ENCODE measurements at regions not wholly inside any gene's neighbourhood (a gene's known extent, or its start where the extent isn't known, plus 50 kb on each side); places are given as distances from the start of the nearest gene placed in this dataset.

GRCh38 chr14:41498959-41499358 lies 107.7 kb upstream of the LRFN5 start:
- Histone ChIP-seq H3K27ac (no peak overlapping the region), H3K9me3 (no peaks in the 10 kb centered on the region), H3K36me3 (no peaks in the 10 kb centered on the region), H3K27me3 (no peaks in the 10 kb centered on the region), H3K4me3 (no peak overlapping the region), H3K4me1 (no peaks in the 10 kb centered on the region)
- WGBS, 5 donors: 87 to 95% (median 93%) methylated on average over 2 of the region's 2 CpGs
- no peak for DNase-seq
- TF ChIP-seq EP300 (IDR thresholded peaks at IDR 0.05): no peak
- no peak for TF ChIP-seq CTCF (IDR thresholded peaks at IDR 0.05)
- TF ChIP-seq POLR2A (IDR thresholded peaks at IDR 0.05): no peak
- no peak for TF ChIP-seq POLR2AphosphoS5 (IDR thresholded peaks at IDR 0.05)
- intact Hi-C loops (cut with DNase I; ENCODE audit: low total_unique reads): no loop called here

GRCh38 chr14:41490323-41490722 lies 116.4 kb upstream of the LRFN5 start:
- WGBS, 5 donors: 43 to 75% (median 67%) methylated on average over 2 of the region's 2 CpGs
- Histone ChIP-seq H3K27ac (no peak overlapping the region), H3K9me3 (peaks cover 0 to 6% (median 0%) of the 10 kb centered on the region in 4 donors), H3K4me3 (no peak overlapping the region), H3K36me3 (no peaks in the 10 kb centered on the region), H3K4me1 (no peaks in the 10 kb centered on the region), H3K27me3 (no peaks in the 10 kb centered on the region)
- DNase-seq: no peak
- intact Hi-C loops (cut with DNase I; ENCODE audit: low total_unique reads): no loop called here
- TF ChIP-seq EP300 (IDR thresholded peaks at IDR 0.05) (no peak), POLR2AphosphoS5 (IDR thresholded peaks at IDR 0.05) (no peak), CTCF (IDR thresholded peaks at IDR 0.05) (no peak)

GRCh38 chr14:41489315-41489972 lies 117.2 kb upstream of the LRFN5 start:
- intact Hi-C loops (cut with DNase I; ENCODE audit: low total_unique reads): no loop called here
- H3K27me3 ChIP-seq: no peaks in the 10 kb centered on the region
- H3K9me3 ChIP-seq: peaks cover 0 to 6% (median 0%) of the 10 kb centered on the region in 4 donors
- H3K27ac ChIP-seq: no peak overlapping the region
- H3K4me1 ChIP-seq: no peaks in the 10 kb centered on the region
- H3K36me3 ChIP-seq: no peaks in the 10 kb centered on the region
- H3K4me3 ChIP-seq: no peak overlapping the region
- no peak for DNase-seq
- no peak for TF ChIP-seq POLR2A (IDR thresholded peaks at IDR 0.05)

- DNase-seq: no peak
- H3K27me3 ChIP-seq: no peaks in the 10 kb centered on the region
- H3K4me3 ChIP-seq: no peak overlapping the region
- peaks cover 0 to 6% (median 0%) of the 10 kb centered on the region in 4 donors for H3K9me3 ChIP-seq
- WGBS, 5 donors: 84 to 97% (median 91%) methylated on average over 1 of the region's 1 CpG
- H3K36me3 ChIP-seq: no peaks in the 10 kb centered on the region
- H3K4me1 ChIP-seq: no peaks in the 10 kb centered on the region
- TF ChIP-seq POLR2A (IDR thresholded peaks at IDR 0.05) (no peak), EP300 (IDR thresholded peaks at IDR 0.05) (no peak), CTCF (IDR thresholded peaks at IDR 0.05) (no peak), POLR2AphosphoS5 (IDR thresholded peaks at IDR 0.05) (no peak)
- no peak overlapping the region for H3K27ac ChIP-seq
- intact Hi-C loops (cut with DNase I; ENCODE audit: low total_unique reads): no loop called here
These were observed 118.3 kb upstream of the LRFN5 start for GRCh38 chr14:41488401-41488800.

DNA sequence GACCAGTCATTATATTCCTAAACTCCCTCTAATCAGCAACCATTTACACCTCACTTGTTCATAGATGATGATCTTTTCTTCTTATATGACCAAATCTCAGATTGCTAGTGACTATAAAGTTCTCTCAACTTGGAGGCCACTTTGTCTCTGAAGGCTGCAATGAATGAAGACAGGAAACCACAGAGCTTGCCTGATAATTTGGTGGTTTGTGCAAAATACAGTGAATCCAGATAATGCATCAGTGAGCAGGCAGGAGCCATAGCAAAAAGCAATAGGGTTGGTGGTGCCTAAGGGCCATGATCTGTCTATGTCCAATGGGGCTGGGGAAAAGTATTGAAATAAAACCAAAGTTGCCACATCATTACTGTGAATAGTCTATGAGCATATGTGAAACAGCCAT lies 123.8 kb upstream of the LRFN5 start:
- DNase-seq: no peak
- TF ChIP-seq CTCF (IDR thresholded peaks at IDR 0.05) (no peak), POLR2AphosphoS5 (IDR thresholded peaks at IDR 0.05) (no peak), EP300 (IDR thresholded peaks at IDR 0.05) (no peak), POLR2A (IDR thresholded peaks at IDR 0.05) (no peak)
- Histone ChIP-seq H3K27me3 (no peaks in the 10 kb centered on the region), H3K27ac (no peak overlapping the region), H3K4me3 (no peak overlapping the region), H3K9me3 (no peaks in the 10 kb centered on the region), H3K4me1 (no peaks in the 10 kb centered on the region), H3K36me3 (no peaks in the 10 kb centered on the region)
- intact Hi-C loops (cut with DNase I; ENCODE audit: low total_unique reads): no loop called here

Data from stomach (tissue), 8 donors.